Neuronal stem cell (in vitro differentiated cells): ENCODE measurements at regions not wholly inside any gene's neighbourhood (a gene's known extent, or its start where the extent isn't known, plus 50 kb on each side); places are given as distances from the start of the nearest gene placed in this dataset.

ENCODE experiments used
- DNase-seq: peaks from one replicate; pipeline ENCODE4 v3.0.0-alpha.2; 2013; ENCODE audit warnings: low spot score
- H2AFZ ChIP-seq: one replicate; pipeline ENCODE4 v1.6.1; 2013; ENCODE audit warnings: mild to moderate bottlenecking, low read length, inconsistent platforms
- H2AK5ac ChIP-seq: 2 replicates; pipeline ENCODE4 v1.6.1; 2013; ENCODE audit warnings: low read depth, mild to moderate bottlenecking, inconsistent platforms, low read length, moderate library complexity, mixed read lengths
- H2BK120ac ChIP-seq: 2 replicates; pipeline ENCODE4 v1.6.1; 2013; ENCODE audit warnings: low read depth, mild to moderate bottlenecking, inconsistent platforms, low read length, moderate library complexity, mixed read lengths
- H2BK12ac ChIP-seq: one replicate; pipeline ENCODE4 v1.6.1; 2013; ENCODE audit warnings: low read length, inconsistent platforms
- H2BK15ac ChIP-seq: 2 replicates; pipeline ENCODE4 v1.6.1; 2013; ENCODE audit warnings: mild to moderate bottlenecking, low read length, inconsistent platforms, mixed read lengths
- H2BK5ac ChIP-seq: one replicate; pipeline ENCODE4 v1.6.1; 2013; ENCODE audit warnings: inconsistent platforms, mild to moderate bottlenecking, low read length, moderate library complexity
- H3K14ac ChIP-seq: one replicate; pipeline ENCODE4 v1.6.1; 2013; ENCODE audit warnings: low read length, inconsistent platforms
- H3K18ac ChIP-seq: 2 replicates; pipeline ENCODE4 v1.6.1; 2013; ENCODE audit warnings: low read length, inconsistent platforms
- H3K23ac ChIP-seq: 2 replicates; pipeline ENCODE4 v1.6.1; 2013; ENCODE audit warnings: low read depth, mild to moderate bottlenecking, mixed read lengths, low read length, inconsistent platforms; ENCODE audit not compliant: poor library complexity
- H3K27ac ChIP-seq: replicated peaks from 3 replicates; pipeline ENCODE4 v1.5.1; 2013; ENCODE audit warnings: low read length, inconsistent platforms
- H3K27me3 ChIP-seq, 3 experiments: 2 replicates each; pipeline ENCODE4 v1.6.1; 2013; ENCODE audit warnings: low read length in 3 of 3, mild to moderate bottlenecking in 2 of 3, inconsistent platforms in 1 of 3, low read depth in 1 of 3, mixed read lengths in 1 of 3, moderate library complexity in 1 of 3; ENCODE audit not compliant: control insufficient read depth in 3 of 3, insufficient read depth in 3 of 3
- H3K36me3 ChIP-seq, 2 donors: replicated peaks in 1 of 2; 2 replicates each; pipeline ENCODE4 v1.6.1; 2013; ENCODE audit warnings: low read length in 2 of 2; ENCODE audit not compliant: control insufficient read depth in 2 of 2, insufficient read depth in 2 of 2
- H3K4ac ChIP-seq: 2 replicates; pipeline ENCODE4 v1.6.1; 2013; ENCODE audit warnings: inconsistent platforms, mild to moderate bottlenecking, low read length, moderate library complexity
- H3K4me1 ChIP-seq, 2 donors: 1 replicate in 1 of 2; 2 replicates in 1 of 2; pipeline ENCODE4 v1.6.1; 2013; ENCODE audit warnings: low read length in 2 of 2, low read depth in 1 of 2; ENCODE audit not compliant: control insufficient read depth in 2 of 2, insufficient read depth in 1 of 2
- H3K4me2 ChIP-seq: one replicate; pipeline ENCODE4 v1.6.1; 2013; ENCODE audit warnings: mild to moderate bottlenecking, low read length, inconsistent platforms; ENCODE audit not compliant: insufficient read depth, poor library complexity, severe bottlenecking
- H3K4me3 ChIP-seq, 2 donors: 2 replicates each; pipeline ENCODE4 v1.5.1; 2013; ENCODE audit warnings: low read length in 2 of 2, mild to moderate bottlenecking in 2 of 2, inconsistent platforms in 1 of 2, moderate library complexity in 1 of 2
- H3K79me1 ChIP-seq: one replicate; pipeline ENCODE4 v1.6.1; 2013; ENCODE audit warnings: low read depth, mild to moderate bottlenecking, inconsistent platforms, low read length, moderate library complexity
- H3K9ac ChIP-seq: one replicate; pipeline ENCODE4 v1.6.1; 2013; ENCODE audit warnings: mild to moderate bottlenecking, low read depth, low read length, inconsistent platforms; ENCODE audit not compliant: poor library complexity
- H3K9me3 ChIP-seq, 2 donors: replicated peaks in 1 of 2; 2 replicates each; pipeline versions ENCODE3 to v1.6.1; 2013; ENCODE audit warnings: low read length in 2 of 2, mild to moderate bottlenecking in 2 of 2, inconsistent platforms in 1 of 2, low read depth in 1 of 2, mixed read lengths in 1 of 2, moderate library complexity in 1 of 2; ENCODE audit not compliant: control insufficient read depth in 2 of 2, insufficient read depth in 1 of 2
- H4K8ac ChIP-seq: one replicate; pipeline ENCODE4 v1.6.1; 2013; ENCODE audit warnings: low read depth, mild to moderate bottlenecking, inconsistent platforms, low read length, moderate library complexity
- H4K91ac ChIP-seq: one replicate; pipeline ENCODE4 v1.6.1; 2013; ENCODE audit warnings: low read length, low read depth, mild to moderate bottlenecking, inconsistent platforms; ENCODE audit not compliant: poor library complexity
- WGBS, 2 donors: extraction: QIAGEN DNeasy Blood & Tissue Kit; methylation state at CpG; one replicate each; pipeline ENCODE4 v1.1.7; 2013; ENCODE audit warnings: missing lambda C conversion rate in 2 of 2, mixed read lengths in 1 of 2; ENCODE audit not compliant: insufficient read length in 2 of 2, insufficient replicate concordance in 1 of 2; ENCODE audit errors: extremely low coverage in 2 of 2; 5-methylcytosine and 5-hydroxymethylcytosine counted together

- no peak overlapping the region for H3K9ac ChIP-seq
- H3K36me3 ChIP-seq, result no peaks in the 10 kb centered on the region
- H3K4me3 ChIP-seq, result no peak overlapping the region
- no peaks in the 10 kb centered on the region for H3K9me3 ChIP-seq
- H3K4me1 ChIP-seq, result no peaks in the 10 kb centered on the region
- H2BK15ac ChIP-seq, result no peak overlapping the region
- no peak overlapping the region for H3K23ac ChIP-seq
- H3K4me2 ChIP-seq, result no peak overlapping the region
- H2BK12ac ChIP-seq, result no peak overlapping the region
- WGBS, 2 donors, result no CpG with 5 or more reads among the region's 5 CpGs
- H3K18ac ChIP-seq, result no peak overlapping the region
- H4K91ac ChIP-seq, result no peak overlapping the region
- H3K4ac ChIP-seq, result no peak overlapping the region
- H3K79me1 ChIP-seq, result no peaks in the 10 kb centered on the region
- H2BK5ac ChIP-seq, result no peak overlapping the region
- H2AK5ac ChIP-seq, result no peak overlapping the region
- DNase-seq, result no peak
- no peak overlapping the region for H4K8ac ChIP-seq
- H3K27me3 ChIP-seq, result no peaks in the 10 kb centered on the region
- no peak overlapping the region for H2AFZ ChIP-seq
- H3K14ac ChIP-seq, result no peak overlapping the region
- no peak overlapping the region for H2BK120ac ChIP-seq
- H3K27ac ChIP-seq, result no peak overlapping the region
Measured at GRCh38 chrX:27276751-27277150, 186.4 kb downstream of the PPP4R3C start.

- H2BK5ac ChIP-seq, result no peak overlapping the region
- H3K4me1 ChIP-seq, result no peaks in the 10 kb centered on the region
- DNase-seq, result no peak
- H2BK120ac ChIP-seq, result no peak overlapping the region
- no peak overlapping the region for H3K14ac ChIP-seq
- no peak overlapping the region for H2AK5ac ChIP-seq
- H3K4ac ChIP-seq, result no peak overlapping the region
- H3K79me1 ChIP-seq, result no peaks in the 10 kb centered on the region
- no peak overlapping the region for H2BK15ac ChIP-seq
- no peak overlapping the region for H4K8ac ChIP-seq
- H3K36me3 ChIP-seq, result no peaks in the 10 kb centered on the region
- no peak overlapping the region for H4K91ac ChIP-seq
- H2AFZ ChIP-seq, result no peak overlapping the region
- H3K23ac ChIP-seq, result no peak overlapping the region
- no peak overlapping the region for H3K4me3 ChIP-seq
- H2BK12ac ChIP-seq, result no peak overlapping the region
- no peak overlapping the region for H3K27ac ChIP-seq
- no peaks in the 10 kb centered on the region for H3K9me3 ChIP-seq
- H3K4me2 ChIP-seq, result no peak overlapping the region
- no peak overlapping the region for H3K9ac ChIP-seq
- no peak overlapping the region for H3K18ac ChIP-seq
- H3K27me3 ChIP-seq, result no peaks in the 10 kb centered on the region
Measured at GRCh38 chrX:27254656-27255055, 208.5 kb downstream of the PPP4R3C start.

- no peak overlapping the region for H3K4me2 ChIP-seq
- H2BK12ac ChIP-seq, result no peak overlapping the region
- H4K91ac ChIP-seq, result no peak overlapping the region
- H3K4me3 ChIP-seq, result no peak overlapping the region
- H2AFZ ChIP-seq, result no peak overlapping the region
- no peak overlapping the region for H3K23ac ChIP-seq
- DNase-seq, result no peak
- H3K4ac ChIP-seq, result no peak overlapping the region
- H3K27me3 ChIP-seq, result no peaks in the 10 kb centered on the region
- H3K36me3 ChIP-seq, result no peaks in the 10 kb centered on the region
- H2BK120ac ChIP-seq, result no peak overlapping the region
- H2BK15ac ChIP-seq, result no peak overlapping the region
- no peaks in the 10 kb centered on the region for H3K4me1 ChIP-seq
- no peak overlapping the region for H3K14ac ChIP-seq
- no CpG with 5 or more reads among the region's 3 CpGs for WGBS, 2 donors
- no peak overlapping the region for H3K9ac ChIP-seq
- no peaks in the 10 kb centered on the region for H3K9me3 ChIP-seq
- H2AK5ac ChIP-seq, result no peak overlapping the region
- H2BK5ac ChIP-seq, result no peak overlapping the region
- no peak overlapping the region for H4K8ac ChIP-seq
- H3K79me1 ChIP-seq, result no peaks in the 10 kb centered on the region
- no peak overlapping the region for H3K27ac ChIP-seq
- no peak overlapping the region for H3K18ac ChIP-seq
Measured at GRCh38 chrX:27251369-27251768, 211.8 kb downstream of the PPP4R3C start.

DNA sequence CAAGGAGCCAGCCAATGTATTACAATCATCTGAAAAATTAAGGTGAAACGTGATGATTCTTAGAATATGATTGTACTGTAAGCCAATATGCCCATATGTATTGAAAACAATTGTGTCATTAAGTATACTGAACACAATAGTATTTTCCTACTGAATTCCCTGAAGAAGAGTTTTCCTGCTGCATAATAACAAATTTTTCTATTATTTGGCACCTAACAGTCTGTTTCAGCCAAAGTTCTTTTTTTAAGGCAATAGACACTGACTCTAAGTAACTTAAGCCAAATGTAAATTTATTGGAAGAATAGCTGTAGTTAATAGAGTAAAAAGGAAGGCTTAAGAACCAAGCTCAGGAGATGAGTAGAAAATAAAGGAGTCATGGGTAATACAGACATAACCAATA, 220.6 kb downstream of the PPP4R3C start:
- no peak overlapping the region for H3K4ac ChIP-seq
- H2BK12ac ChIP-seq, result no peak overlapping the region
- WGBS, 2 donors, result no CpG with 5 or more reads among the region's 1 CpG
- no peak overlapping the region for H3K14ac ChIP-seq
- H3K79me1 ChIP-seq, result no peaks in the 10 kb centered on the region
- H3K27me3 ChIP-seq, result no peaks in the 10 kb centered on the region
- H3K36me3 ChIP-seq, result no peaks in the 10 kb centered on the region
- no peak overlapping the region for H3K9ac ChIP-seq
- H3K4me2 ChIP-seq, result no peak overlapping the region
- H2AFZ ChIP-seq, result no peak overlapping the region
- H2AK5ac ChIP-seq, result no peak overlapping the region
- H3K27ac ChIP-seq, result no peak overlapping the region
- H3K18ac ChIP-seq, result no peak overlapping the region
- H2BK15ac ChIP-seq, result no peak overlapping the region
- no peak for DNase-seq
- H4K91ac ChIP-seq, result no peak overlapping the region
- no peaks in the 10 kb centered on the region for H3K4me1 ChIP-seq
- no peak overlapping the region for H3K4me3 ChIP-seq
- H2BK5ac ChIP-seq, result no peak overlapping the region
- H3K9me3 ChIP-seq, result peaks cover 0 to 3% of the 10 kb centered on the region in 2 donors
- no peak overlapping the region for H3K23ac ChIP-seq
- H2BK120ac ChIP-seq, result no peak overlapping the region
- no peak overlapping the region for H4K8ac ChIP-seq
